ENCODE measurements at regions not wholly inside any gene's neighbourhood (a gene's known extent, or its start where the extent isn't known, plus 50 kb on each side); places are given as distances from the start of the nearest gene placed in this dataset.
"Not testable (repeated sequence)": the region's sequence is repeated elsewhere in the genome, so short reads cannot be mapped to it uniquely, and the experiment has no call there.

- no peak for DNase-seq (ENCODE audit: low spot score)
These were observed 385.6 kb downstream of the PTPRU start for GRCh38 chr1:29621826-29622435.

DNA sequence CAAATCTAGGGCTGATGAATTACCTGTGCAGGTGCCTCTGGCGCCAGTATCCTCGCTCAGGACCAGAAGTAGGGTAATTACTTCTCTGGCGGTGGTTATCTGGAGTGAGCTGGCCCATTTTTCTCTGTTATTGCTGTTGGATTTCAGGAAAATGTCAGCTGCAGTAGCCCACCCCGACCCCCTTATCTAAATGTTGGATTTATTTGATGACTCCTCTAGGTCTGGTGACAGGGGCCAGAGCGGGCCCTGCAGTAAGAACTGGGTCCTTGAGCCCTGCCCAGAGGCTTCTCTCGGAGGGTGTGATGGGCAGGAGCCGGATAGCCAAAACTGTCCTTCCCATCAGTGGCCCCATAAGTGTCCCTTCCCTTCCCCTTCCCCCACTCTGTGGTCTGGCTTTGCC lies 384.3 kb downstream of the PTPRU start:
- no peak for DNase-seq (ENCODE audit: low spot score)

DNA sequence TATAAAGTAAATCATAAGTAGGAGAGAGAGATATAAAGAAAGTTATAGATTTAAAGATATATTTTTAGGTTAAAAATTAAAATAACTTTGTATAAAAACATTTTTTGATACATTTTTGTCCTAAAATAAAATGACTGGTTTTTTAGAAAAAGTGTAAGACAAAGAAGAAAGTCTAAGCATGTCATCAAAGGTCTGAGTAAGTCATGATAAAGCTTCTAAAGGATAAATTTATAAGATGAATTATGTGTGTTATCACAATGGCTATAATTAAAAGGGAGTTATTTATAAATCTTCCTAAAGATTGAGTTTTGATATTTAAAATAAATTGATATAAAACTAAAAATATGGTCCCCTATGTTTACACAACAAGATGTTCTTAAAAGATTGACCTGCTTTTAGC lies 370.9 kb downstream of the PTPRU start:
- no peak for DNase-seq (ENCODE audit: low spot score)

- not testable (repeated sequence) for DNase-seq (ENCODE audit: low spot score)
These were observed 368.5 kb downstream of the PTPRU start for GRCh38 chr1:29604796-29605195.

DNA sequence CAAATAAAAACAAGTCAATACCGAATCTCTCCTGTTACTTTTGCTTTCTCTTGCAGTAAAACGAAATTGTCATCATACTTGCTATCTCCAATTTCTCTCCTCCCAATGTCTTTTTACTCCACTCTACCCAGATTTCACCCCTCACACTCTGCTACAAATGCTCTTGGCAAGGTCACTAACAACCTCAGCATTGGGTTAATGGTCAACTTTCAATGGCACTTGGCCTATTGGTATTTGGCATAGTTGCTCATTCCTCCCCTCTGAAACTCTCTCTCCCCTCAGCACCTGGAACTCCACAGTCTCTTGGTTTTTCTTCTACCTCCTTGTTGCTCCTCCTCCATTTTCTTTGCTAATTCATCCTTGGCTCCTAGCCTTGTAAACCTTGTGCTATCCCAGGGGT lies 367.3 kb downstream of the PTPRU start:
- no peak for DNase-seq (ENCODE audit: low spot score)

GRCh38 chr1:29602203-29602602 lies 365.9 kb downstream of the PTPRU start:
- DNase-seq (ENCODE audit: low spot score): no peak

- DNase-seq (ENCODE audit: low spot score): no peak
These were observed 364.7 kb downstream of the PTPRU start for GRCh38 chr1:29601021-29601420.

GRCh38 chr1:29599826-29600225 lies 363.5 kb downstream of the PTPRU start:
- no peak for DNase-seq (ENCODE audit: low spot score)

GRCh38 chr1:29599071-29599470 lies 362.7 kb downstream of the PTPRU start:
- DNase-seq (ENCODE audit: low spot score): no peak

DNA sequence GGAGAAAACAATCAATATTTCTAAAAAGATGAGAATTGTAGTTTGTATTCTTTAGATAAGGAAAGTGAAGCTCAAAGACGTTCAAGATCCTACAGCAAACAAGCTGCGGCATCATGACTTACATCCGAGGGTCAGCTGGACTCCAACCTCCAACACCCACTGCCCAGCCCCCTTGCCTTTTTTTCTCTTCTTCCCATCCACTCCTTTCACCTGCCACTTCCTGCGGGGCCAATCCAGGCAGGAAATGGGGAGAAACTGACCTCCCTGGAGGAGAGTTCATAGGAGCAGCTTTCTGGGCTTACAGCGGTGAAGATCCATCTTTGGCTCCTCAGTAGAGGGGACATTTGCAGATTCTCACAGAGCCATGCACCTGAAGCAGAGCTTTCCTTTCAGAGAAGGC lies 361.5 kb downstream of the PTPRU start:
- DNase-seq (ENCODE audit: low spot score): no peak

GRCh38 chr1:29593601-29594382 lies 357.5 kb downstream of the PTPRU start:
- DNase-seq (ENCODE audit: low spot score): no peak

- DNase-seq (ENCODE audit: low spot score): no peak
These were observed 356.4 kb downstream of the PTPRU start for GRCh38 chr1:29592731-29593130.

GRCh38 chr1:29592261-29592615 lies 355.9 kb downstream of the PTPRU start:
- no peak for DNase-seq (ENCODE audit: low spot score)

GRCh38 chr1:29591601-29592260 lies 355.4 kb downstream of the PTPRU start:
- DNase-seq (ENCODE audit: low spot score): no peak

DNA sequence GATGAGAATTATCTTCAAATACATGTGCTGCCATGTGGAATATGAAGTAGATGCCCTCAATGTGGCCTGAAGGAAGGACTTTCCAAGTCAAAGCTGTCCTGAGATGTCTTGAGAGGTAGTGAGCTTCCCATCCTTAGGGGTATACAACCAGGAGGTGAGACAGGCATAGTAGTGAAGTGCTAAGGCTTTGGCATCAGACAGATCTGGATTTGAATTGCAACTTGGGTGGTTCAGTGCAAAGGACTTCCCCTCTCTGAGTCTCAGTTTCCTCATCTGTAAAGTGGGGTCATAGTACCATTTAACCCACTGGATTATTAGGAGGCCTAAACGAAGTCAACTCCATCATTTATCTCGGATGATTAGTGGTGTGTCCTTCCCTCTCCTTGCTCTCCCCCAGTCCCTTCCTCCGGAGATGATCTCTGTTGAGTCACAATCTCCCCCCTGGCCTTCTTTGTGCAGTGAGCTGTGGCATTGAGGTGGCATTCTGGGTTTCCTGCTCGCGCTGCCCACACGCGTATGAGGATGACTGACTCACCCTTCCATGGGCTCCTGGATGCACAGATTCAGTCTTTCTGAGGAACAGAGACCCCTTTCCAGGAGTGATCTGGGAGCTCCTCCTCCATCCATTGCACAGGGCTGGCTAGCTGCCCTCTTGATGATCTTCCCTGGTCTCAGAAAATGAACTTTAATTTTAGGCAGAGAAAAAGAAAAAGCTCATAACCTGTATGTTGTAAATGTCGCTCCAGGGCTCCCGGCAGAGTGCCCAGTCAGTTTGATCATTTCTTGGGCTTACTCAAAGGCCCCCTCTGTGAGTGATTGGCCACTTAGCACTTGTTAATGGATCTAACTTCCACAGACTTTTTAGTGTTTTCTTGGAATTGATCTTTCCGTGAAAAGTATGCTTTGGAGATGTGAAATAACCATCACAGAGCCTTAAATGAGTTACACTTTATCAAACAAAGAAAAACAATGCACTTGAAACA lies 354.6 kb downstream of the PTPRU start:
- DNase-seq (ENCODE audit: low spot score): no peak

- not testable (repeated sequence) for DNase-seq (ENCODE audit: low spot score)
These were observed 353.4 kb downstream of the PTPRU start for GRCh38 chr1:29589716-29590115.

GRCh38 chr1:29586991-29587745 lies 350.8 kb downstream of the PTPRU start:
- no peak for DNase-seq (ENCODE audit: low spot score)

DNA sequence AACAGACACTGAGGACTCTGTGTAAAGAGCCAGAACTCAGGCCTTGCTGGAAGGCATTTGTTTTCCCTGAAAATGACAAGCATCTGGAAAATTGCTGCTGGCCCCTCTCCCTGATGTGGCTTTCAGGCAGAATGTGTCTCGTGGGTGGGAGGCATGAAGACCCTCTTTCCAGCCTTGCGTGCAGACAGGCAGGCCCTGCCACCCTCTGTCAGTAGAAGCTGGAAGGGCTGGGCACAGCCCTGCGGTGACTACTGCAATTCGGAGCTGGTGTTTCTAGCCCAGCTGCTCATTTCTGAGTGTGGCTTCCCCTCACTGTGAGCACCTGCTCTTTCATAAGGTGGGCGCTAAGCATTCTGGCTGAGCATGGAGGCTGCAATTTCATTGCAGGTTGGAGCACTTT lies 349.9 kb downstream of the PTPRU start:
- no peak for DNase-seq (ENCODE audit: low spot score)

DNA sequence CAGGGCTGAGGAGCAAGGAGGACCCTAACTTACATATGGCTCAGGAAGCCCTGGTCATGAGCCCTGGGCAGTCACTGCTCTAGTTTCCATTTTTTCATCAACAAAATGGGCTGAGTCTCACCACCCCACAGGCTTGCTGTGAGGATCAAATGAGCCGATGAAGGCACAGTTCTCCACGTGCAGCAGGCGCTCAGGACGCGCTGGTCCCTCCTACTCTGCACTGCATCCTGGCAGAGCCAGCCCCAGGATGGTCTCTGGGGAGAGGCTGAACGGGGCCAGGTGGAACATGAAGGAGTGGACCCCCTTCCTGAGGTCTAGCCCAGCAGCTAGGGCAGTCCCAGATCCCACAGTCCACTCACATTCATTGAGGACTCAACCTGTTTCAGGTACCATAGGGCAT lies 349.3 kb downstream of the PTPRU start:
- no peak for DNase-seq (ENCODE audit: low spot score)

GRCh38 chr1:29585201-29585600 lies 348.9 kb downstream of the PTPRU start:
- no peak for DNase-seq (ENCODE audit: low spot score)

- DNase-seq (ENCODE audit: low spot score): no peak
These were observed 348.5 kb downstream of the PTPRU start for GRCh38 chr1:29584776-29585175.

Measured in SK-N-DZ (cell line).